Loucy (cell line): ENCODE measurements at regions not wholly inside any gene's neighbourhood (a gene's known extent, or its start where the extent isn't known, plus 50 kb on each side); places are given as distances from the start of the nearest gene placed in this dataset.

Experiments used
- EZH2phosphoT487 ChIP-seq: fragments of 200-600 bp; IDR thresholded peaks from 2 replicates; pipeline ENCODE4 v1.6.1; 2018; ENCODE audit warnings: antibody characterized with exemption, mild to moderate bottlenecking, moderate library complexity, borderline replicate concordance
- TF ChIP-seq, protein P1 (sequence below): fragments of 200-600 bp; sonication (generic); conservative IDR thresholded peaks from 2 replicates; pipeline ENCODE4 v1.5.1; 2014; ENCODE audit warnings: mild to moderate bottlenecking, antibody characterized with exemption, low read length

DNA sequence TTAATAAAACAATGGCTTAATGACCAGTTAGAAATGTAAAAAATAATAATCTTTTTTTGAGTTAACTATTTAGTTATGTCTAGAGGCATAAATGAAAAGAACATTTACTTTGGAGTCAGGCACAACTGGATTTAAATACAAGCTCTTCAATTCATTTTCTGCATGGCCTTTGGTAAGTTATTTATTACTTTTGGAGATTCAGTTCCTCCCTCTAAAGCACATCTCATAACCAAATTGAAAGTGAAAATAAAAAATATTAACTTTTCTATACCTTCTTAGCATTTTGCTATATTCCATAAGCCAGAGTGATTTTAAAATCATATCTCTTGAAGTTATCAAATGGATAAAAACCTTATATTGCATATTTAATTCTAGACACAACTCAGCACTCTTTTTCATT is 434.9 kb upstream of the SMARCA2 start:
- TF ChIP-seq, protein P1, sequence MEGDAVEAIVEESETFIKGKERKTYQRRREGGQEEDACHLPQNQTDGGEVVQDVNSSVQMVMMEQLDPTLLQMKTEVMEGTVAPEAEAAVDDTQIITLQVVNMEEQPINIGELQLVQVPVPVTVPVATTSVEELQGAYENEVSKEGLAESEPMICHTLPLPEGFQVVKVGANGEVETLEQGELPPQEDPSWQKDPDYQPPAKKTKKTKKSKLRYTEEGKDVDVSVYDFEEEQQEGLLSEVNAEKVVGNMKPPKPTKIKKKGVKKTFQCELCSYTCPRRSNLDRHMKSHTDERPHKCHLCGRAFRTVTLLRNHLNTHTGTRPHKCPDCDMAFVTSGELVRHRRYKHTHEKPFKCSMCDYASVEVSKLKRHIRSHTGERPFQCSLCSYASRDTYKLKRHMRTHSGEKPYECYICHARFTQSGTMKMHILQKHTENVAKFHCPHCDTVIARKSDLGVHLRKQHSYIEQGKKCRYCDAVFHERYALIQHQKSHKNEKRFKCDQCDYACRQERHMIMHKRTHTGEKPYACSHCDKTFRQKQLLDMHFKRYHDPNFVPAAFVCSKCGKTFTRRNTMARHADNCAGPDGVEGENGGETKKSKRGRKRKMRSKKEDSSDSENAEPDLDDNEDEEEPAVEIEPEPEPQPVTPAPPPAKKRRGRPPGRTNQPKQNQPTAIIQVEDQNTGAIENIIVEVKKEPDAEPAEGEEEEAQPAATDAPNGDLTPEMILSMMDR, result no peak
- no peak for TF ChIP-seq EZH2phosphoT487
